GM21786 (cell line): ENCODE measurements at regions not wholly inside any gene's neighbourhood (a gene's known extent, or its start where the extent isn't known, plus 50 kb on each side); places are given as distances from the start of the nearest gene placed in this dataset.

Experiments
- ATAC-seq: cut with Tn5 transposase; IDR thresholded peaks from one replicate; pipeline ENCODE4 v1.9.1; 2021; ENCODE audit not compliant: unreplicated experiment

DNA sequence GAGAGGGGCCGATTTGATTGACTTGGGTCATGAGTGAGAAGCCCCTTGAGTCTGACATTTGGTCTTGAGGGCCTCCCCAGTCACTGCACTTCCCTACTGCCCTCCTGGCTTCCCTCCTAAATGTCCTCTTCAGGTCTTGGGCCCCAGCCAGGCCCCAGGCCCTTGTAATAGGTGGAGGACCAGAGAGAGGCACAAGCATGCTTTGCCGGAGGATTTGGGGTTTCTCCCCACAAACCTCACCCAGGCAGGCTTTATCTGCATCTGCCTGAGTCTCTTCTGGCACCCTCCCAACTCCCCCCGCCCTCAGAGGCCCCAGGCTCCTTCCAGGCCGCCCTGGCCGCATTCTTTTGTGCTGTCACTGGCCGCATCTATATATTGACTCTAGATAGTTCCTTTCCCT, 270.7 kb downstream of the HAUS1 start:
- ATAC-seq: no peak

DNA sequence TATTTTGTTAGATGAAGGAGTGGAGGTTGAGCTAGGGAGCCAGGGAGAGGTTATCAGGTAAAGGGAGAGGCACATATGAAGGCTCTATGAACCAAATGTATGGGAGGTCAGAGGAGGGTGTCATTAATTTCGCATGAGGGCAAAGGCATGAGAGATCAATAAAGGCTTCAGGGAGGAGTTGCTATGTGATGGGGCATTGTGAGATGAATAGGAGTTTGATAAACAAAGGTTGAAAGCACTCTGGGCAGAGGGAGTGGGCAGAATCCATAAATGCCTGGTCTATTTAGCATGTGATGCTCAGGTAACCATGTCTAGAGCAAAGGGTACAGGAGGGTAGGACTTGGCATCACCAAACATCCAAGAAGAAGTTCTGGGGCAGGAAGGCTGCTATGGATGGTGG, 273.4 kb downstream of the HAUS1 start:
- no peak for ATAC-seq

DNA sequence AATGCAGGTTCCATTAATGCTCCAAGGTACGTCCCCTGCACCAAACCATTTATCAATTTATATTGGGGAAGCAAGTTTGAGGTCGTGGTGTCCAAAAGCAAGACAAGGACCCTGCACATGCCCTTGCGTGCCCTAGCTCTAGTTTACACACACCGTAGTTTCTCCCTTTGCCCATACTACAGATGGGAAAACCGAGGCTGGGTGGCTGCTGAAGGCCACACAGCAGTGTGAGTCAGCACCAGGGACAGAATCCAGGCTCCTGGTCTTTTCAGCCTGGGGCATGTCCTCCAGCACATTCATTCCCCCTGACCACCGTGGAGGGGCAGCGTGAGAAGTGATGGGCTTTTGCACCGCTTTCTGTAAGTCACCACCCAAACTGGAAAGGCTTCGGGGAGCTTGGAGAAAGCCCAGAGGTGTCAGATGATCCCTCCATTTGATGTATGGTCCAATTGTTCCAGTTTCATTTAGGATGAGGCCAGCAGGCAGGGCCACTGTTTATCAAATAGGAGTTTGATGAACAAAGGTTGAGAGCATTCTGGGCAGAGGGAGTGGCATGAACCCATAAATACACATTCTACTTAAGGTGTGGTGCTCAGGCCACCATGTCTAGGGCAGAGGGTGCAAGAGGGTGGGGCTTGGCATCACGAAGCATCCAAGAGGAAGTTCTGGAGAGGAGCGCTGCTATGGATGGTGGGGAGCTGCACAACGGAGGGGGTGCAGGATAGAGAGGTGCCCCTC, 274.1 kb downstream of the HAUS1 start:
- no peak for ATAC-seq

DNA sequence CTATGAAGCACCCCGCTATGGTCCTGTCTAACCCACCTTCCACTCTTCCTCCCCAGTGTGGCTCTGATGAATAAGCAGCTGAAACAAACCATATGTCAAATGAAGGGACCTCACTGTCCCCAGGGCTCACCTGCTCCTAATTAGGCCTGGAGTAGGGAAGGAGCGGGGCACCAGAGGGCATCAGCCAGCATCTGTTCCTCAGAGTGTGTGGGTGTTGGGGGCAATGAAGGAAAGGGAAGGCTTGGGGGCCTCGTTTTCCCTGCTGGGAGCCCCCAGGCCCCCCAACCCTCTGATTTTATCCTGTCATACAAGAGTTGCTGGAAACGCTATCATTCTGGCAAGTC, 274.7 kb downstream of the HAUS1 start:
- ATAC-seq: no peak

DNA sequence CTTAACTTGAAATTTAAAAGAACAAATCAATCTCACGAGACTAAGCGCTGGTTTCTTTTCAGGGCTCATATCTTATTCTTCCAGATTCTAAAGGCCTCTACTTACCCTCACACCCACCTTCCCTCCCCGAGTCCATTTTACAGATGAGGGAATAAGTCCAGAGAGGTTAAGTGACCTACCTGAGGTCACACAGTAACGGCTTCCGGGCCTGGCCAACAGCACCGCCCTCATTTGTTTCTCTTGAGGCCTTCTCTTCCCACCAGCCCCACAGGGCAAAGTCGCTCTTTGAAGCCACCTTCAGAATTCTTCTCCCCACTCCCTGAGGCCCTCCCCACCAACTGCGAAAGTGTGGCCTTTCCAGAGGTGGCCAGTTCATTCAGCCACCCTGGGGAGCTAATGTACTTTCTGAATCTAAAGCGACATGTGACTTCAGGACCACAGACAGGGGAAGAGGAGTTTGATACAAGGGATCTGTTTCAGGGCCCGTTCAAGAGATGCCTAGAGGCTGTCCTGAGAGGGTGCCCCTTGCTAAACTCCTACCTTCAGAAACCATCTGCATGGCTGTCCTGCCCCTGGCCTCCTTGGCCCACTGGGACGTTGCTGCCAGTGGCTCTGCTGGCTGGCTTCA, 275.3 kb downstream of the HAUS1 start:
- no peak for ATAC-seq

DNA sequence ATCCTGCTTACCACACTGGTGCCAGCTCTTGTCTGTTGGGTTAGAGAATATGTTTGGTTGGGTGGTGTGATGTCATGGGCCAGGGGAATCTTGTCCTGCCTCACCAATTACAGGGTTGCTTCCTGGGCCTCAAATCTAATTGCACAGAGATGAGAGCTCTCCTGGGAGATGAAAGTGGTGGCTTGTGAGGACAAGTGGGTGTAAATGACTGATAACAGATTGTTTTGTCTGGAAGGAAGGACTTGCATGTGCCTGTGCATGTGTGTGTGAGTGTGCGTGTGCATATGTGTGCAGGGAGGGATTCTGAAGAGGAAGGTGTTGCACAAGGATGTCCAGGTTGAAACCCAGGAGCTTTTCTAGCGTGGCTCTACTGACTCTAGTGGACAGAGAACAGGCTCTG, 271.9 kb downstream of the LOXHD1 start:
- no peak for ATAC-seq

DNA sequence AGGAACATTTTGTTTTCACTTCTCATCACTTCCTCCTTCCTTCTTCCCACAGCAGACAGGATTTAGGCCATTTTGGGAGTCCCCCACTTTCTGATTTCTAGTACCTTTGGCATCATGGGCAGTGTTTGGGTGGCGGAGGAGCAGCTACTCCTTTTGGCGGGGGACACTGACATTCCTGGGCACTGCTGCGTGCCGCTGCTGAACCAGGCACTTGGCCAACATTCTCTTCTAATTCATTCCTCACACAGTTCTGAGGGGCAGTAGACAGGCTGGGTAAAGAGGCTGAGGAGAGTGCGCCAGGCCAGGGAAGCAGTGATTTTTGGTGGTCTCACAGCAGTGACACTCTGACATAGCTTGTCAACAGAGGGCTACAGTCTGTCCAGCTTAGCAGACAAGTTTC, 270.2 kb downstream of the LOXHD1 start:
- ATAC-seq: no peak

DNA sequence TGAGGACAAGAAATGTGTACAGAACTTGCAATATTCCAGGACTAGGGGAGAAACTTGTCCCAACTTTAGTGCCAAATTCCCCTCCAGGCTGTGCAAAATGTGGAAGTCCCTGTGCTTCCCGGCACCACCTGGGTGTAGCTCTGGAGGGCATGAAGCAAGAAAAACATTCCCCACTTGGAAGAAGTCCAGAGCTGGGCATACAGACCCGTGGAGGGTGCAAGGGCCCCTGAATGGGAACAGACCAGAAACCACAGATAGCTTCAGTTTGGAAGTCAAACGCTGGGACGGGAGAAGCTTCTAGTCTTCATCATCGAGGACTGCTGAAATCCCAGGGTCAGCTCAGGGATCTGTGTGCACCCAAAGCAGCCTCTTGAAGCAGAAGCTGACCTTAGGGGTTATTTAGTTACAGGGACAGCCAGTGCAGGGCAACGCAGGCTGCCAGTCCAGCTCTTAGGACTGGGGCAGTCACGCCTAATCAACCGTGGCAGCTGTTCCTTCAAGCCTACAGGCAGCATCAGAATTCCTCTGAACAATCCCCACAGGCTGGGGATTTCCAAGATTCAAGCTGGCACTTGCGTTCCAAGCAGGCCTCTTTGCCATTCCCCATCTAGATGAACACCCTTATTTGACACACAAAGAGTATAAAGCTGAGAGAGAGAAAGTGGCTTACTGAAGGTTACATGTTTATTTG, 269.4 kb downstream of the LOXHD1 start:
- ATAC-seq: no peak

DNA sequence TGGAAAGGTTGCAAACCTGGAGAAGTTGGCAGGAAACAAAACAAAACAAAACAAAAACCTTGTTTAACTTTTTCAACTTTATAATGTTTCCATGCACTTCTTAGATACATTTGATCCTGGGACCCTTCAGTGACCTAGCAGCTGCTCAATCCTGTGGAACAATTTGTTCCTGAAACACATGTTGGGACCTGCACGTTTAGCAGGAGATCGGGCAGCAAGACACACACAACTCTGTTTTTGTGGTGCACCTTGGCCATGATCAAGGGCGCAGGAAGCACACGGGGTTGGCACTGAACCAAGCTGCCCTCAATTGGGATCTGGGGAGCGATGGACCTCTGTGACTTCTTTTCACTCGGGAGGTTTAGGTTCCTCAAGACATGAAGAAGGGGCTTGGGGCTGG, 268.7 kb downstream of the LOXHD1 start:
- no peak for ATAC-seq

DNA sequence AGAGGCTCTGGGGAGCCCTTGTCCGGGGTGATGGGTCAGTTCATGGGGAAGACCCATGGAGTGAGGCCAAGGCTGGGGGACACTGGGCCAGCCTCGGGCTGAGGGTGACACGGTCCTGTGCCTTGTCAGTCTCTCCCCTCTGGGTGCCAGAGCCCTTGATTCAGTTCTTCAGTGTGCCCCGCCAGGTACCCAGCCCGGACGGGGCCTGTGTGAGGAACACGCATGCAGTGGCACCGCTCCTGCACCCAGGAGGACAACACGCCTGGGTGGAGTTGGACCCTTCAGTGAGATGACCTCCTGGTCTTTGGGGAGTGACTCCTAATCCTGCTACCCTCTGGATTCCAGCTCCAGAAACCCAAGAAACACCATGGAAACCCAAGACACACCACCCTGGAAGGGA, 264.4 kb downstream of the LOXHD1 start:
- no peak for ATAC-seq

DNA sequence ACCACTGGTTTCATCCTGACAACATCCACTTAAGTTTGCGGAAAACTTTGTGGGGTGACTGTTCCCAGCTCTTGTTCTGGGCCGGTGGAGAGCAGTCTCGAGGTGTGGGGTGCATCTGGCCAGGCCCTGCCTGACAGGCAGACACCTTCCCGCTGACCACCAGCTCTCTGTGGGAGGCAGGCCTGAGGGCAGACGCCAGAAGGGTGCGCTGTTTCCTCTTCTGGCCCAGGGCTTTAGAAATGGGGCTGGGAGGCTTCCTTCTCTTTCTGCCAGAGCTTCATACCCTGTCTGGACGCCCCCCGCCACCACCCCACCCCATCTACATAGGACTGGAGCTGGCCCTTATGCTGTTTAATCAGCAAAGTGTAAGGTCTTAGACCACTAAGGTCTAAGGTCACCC, 263.8 kb downstream of the LOXHD1 start:
- no peak for ATAC-seq

DNA sequence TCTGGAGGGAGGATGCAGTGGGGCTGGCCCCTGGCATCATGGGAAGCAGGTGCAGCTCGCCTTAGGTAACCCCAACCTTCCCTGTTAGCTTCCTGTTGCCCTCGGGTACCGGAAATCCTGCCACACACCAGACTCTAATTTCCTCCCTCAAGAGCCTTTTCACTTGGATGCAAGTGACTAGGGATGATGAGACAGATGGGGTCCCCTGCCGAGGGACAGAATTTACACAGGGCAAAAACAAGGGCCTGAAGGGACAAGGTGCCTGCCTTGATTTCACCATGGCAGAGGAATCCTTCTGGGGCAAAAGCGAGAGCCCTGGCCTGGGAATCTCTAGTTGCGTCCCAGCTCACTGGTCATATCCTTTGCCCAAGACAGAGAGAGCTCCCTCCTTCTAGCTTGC, 263.1 kb downstream of the LOXHD1 start:
- ATAC-seq: no peak

DNA sequence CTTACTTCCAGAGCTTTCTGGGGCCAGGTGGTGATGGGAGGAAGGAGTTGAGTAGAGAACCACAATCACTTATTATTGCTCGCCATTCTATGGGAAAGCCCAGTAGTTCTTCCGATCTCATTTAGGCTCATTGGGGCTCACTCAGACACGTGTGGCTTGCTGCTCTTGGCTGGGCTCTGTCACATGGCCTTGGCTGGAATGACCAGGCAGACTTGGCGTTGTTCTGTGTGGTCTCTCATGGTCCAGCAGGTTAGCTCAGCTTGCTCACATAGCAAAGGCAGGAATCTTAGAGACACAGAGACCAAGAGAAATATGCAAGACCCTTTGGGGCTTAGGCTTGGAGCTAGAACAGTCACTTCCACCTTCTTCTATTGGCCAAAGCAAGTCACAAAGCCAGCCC, 261.2 kb downstream of the LOXHD1 start:
- ATAC-seq: no peak

DNA sequence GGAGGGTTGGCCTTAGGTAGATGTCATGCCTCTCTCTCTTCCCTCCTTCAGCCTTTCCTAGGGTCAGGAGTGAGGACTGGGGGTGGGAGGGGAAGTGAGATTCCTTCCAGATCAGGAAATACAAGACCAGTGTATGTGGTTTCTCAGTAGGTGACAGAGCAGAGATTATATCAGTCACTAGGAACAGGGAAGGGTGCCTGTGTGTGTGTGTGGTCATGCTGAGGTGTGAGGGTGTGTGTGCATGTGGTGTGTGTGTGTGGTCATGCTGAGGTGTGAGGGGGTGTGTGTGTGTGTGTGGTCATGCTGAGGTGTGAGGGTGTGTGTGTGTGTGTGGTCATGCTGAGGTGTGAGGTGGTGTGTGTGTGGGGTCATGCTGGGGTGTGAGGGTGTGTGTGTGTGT, 259.8 kb downstream of the LOXHD1 start:
- no peak for ATAC-seq

DNA sequence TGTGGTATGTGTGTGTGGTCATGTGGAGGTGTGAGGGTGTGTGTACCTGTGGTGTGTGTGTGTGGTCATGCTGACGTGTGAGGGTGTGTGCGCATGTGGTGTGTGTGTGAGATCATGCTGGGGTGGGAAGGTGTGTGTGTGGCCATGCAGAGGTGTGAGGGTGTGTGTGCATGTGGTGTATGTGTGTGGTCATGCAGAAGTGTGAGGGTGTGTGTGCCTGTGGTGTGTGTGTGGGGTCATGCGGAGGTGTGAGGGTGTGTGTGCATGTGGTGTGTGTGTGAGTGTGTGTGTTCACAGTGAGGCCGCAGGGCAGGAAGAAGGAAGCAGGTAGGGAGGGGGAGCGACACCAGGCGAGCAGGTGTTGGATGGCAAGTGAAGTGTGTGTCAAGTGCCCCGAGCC, 259.0 kb downstream of the LOXHD1 start:
- ATAC-seq: no peak

DNA sequence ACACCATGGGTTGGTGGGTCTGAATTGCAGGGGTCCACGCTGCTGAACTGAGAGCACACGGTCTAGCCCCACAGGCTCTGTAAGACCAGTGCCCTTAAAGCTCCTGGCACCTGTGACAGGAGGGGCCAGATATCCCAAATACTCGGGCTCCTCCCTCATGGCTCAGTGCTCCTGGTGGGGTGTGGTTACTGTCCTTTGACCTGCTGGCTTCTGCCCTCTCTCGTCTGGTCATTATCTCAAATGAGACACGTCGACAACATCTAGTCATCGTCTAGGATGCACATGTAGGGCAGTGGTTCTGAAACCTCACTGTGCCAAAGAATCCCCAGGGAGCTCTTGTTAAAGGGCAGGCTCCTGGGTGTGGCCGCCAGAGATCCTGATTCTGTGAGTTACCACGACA, 258.4 kb downstream of the LOXHD1 start:
- no peak for ATAC-seq

DNA sequence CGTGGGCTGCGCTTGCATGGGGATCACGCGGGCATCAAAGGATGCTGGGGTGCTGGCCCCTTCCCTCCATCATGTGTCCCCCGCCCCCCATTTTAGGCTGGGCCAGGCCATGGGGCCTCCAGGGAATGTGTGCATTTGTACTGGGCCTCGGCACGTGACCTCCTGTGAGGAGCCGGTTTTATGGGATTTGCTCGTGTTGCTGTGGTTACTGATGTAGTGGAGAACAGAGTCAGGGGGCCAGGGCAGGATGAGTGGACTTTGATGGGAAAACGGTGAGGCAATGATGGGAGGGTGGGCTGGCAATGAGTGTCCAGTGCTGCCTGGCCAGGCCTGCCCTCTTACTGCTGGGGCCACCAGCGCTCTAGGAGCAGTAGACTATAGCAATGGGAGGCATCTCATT, 257.7 kb downstream of the LOXHD1 start:
- no peak for ATAC-seq

DNA sequence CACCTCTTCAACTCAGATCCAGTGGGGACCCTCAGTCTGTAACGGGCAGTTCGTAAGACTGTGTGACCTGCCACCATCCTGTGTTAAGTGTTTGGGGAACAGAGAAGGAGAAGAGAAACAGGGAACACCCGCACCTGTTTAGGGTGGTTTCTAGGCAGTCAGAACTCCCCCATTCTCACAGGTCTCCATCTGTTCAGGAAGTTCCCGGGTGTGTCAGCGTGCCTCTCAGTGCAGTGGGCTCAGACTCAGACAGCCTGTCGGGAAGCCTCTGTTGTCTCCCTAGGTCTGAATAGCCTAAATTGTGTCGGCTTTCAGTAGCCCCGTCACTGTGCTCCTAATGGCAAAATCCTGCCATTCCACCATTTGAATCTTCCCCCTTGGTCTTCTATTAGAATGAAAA, 256.6 kb downstream of the LOXHD1 start:
- ATAC-seq: no peak

DNA sequence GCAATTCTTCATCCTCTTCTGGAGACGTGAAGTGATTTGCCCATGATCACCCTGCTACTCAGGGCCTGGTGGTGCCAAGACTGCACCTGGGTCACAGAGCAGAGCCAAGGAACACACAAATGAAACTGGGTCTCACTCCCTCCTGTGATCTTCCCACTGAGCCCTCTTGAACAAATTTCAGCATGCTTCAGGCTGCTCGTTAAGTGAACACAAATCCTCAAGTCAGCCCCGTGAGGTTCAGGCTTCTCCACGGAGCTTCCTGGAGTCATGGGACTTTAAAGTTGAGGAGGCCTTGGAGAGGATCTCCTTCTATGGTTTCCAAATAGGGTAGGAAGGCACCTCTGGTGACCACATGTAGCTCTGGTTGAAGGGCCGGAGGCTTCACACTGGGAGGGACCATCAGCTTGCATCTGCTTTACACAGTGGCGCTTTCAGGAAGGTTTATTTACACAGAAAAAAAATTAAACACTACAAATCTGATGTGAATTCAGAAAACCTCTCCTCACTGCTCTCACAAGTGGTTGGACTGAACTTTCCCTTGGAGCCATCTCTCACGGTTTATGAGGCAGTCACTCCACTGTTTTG, 255.4 kb downstream of the LOXHD1 start:
- no peak for ATAC-seq

DNA sequence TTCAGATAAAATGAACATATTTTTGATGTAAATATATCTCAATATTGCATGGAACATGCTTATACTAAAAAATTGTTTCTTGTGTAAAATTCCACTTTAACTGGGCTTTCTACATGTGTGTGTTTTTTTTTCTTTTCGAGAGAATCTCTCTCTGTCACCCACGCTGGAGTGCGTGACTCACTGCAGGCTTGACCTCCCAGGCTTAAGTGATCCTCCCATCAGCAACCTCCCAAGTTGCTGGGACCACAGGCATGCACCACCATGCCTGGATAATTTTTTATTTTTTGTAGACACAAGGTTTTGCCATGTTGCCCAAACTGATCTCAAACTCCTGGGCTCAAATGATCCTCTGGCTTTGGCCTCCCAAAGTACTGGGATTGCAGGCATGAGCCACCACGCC, 254.6 kb downstream of the LOXHD1 start:
- ATAC-seq: no peak

DNA sequence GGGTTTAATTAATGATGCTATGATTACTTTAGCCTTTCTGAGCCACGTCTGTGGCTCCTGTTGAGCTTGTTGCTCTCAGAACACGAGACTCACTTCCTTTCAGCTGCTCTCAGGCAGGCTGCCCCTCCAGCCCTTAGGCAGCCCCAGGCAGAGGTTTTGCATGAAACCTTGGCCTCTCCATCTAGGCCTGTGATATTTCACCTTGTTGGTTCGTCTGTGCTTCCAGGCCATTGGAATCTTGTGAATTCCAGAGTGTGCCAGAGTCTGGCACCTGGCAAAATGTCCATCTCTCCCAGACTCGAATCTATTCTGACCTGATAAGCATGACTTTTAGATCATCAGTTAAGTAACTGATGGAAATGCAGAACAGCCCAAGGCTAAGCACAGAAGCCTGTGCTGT, 254.1 kb downstream of the LOXHD1 start:
- no peak for ATAC-seq

DNA sequence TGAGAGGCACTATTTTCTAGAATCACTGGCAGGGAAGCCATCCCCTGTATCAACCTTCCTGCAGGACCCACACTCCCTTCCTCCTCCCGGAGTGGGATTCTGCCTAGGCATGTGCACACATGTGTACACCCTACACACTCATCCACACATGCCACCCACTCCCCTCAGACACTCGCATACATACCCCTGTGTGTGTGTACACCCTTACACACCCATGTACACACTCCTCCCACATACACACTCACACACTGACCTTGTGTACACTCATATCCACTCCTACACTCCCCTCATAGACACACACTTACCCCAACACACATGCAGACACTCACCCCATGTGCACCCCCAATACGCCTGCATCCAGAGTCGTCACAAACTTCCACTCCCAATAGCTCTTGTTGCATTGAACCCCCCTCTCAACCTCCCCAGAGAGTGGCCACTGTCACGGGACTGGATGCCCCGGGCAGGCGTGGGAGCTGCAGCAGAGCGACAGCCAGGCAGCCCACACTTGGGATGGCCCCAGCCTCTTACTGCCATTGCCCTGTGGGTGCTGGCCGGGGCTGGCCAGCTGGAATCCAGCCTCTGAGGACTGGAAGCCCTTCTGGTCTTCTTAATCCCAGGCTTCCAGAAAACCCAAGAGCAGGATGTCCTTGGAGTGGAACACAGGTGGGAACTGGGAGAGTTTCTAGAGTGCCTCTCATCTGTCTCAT, 251.0 kb downstream of the LOXHD1 start:
- ATAC-seq: no peak
